ENCODE measurements at regions not wholly inside any gene's neighbourhood (a gene's known extent, or its start where the extent isn't known, plus 50 kb on each side); places are given as distances from the start of the nearest gene placed in this dataset.

DNA sequence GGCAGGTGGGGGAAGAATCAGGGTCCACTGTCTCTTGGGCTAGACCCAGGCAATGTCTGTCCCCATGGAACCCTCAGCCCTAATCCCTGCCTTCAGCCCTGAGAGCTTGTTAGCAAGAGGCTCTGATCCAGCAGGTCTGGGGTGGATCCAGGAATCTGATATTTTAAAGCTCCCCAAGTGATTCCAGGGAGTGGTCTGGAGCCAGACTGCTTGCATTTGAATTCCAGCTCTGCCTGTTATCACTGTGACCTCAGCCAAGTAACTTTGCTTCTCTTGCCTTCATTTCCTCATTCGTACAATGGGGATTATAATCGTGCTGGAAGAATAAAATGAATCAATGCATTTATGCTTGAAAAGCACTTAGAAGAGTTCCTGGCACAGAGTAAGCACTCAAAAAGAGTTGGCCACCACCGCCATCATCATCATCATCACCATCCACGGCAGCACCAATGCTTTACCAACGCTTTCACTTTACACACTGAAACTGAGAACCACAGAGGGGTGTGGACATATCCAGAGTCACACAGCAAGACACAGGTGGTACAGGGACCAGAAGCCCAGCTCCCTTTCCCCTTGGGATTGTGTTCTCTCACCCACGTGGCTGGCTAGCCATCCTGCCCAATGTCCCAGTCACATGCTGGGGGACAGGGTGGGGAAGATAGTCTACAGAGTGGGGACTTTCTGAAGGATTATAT, 75.7 kb upstream of the RALY start:
- TF ChIP-seq, protein P1, sequence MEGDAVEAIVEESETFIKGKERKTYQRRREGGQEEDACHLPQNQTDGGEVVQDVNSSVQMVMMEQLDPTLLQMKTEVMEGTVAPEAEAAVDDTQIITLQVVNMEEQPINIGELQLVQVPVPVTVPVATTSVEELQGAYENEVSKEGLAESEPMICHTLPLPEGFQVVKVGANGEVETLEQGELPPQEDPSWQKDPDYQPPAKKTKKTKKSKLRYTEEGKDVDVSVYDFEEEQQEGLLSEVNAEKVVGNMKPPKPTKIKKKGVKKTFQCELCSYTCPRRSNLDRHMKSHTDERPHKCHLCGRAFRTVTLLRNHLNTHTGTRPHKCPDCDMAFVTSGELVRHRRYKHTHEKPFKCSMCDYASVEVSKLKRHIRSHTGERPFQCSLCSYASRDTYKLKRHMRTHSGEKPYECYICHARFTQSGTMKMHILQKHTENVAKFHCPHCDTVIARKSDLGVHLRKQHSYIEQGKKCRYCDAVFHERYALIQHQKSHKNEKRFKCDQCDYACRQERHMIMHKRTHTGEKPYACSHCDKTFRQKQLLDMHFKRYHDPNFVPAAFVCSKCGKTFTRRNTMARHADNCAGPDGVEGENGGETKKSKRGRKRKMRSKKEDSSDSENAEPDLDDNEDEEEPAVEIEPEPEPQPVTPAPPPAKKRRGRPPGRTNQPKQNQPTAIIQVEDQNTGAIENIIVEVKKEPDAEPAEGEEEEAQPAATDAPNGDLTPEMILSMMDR (IDR thresholded peaks at IDR 0.05; ENCODE audit: unreplicated experiment), result no peak
- Mint-ChIP-seq H3K36me3 (ENCODE audit: insufficient read depth, unreplicated experiment) (no peaks in the 10 kb centered on the region), H3K4me3 (ENCODE audit: low read depth, unreplicated experiment) (no peak overlapping the region), H3K27ac (ENCODE audit: unreplicated experiment) (no peak overlapping the region), H3K9me3 (ENCODE audit: low read depth, unreplicated experiment) (no peaks in the 10 kb centered on the region), H3K4me1 (ENCODE audit: low read depth, unreplicated experiment) (peaks cover 9% of the 10 kb centered on the region), H3K27me3 (ENCODE audit: unreplicated experiment) (peaks cover 6% of the 10 kb centered on the region)
- CTCF ChIA-PET, result interaction anchor here (0.8 to 1.5 kb wide), 3 partner anchors 114 to 151 kb away, joined by 3 to 4 read pairs (median 3); no protein-coding TSS in a partner anchor
- no TSS peak for BruUV-seq (replicated peaks)
- intact Hi-C loops (cut with micrococcal nuclease; ENCODE audit: unreplicated experiment), result loop anchor here (5.0 to 10.0 kb wide), 2 partner anchors 123 to 186 kb away; partner anchors contain the start of gene ZNF341
- DNase-seq, result no peak

DNA sequence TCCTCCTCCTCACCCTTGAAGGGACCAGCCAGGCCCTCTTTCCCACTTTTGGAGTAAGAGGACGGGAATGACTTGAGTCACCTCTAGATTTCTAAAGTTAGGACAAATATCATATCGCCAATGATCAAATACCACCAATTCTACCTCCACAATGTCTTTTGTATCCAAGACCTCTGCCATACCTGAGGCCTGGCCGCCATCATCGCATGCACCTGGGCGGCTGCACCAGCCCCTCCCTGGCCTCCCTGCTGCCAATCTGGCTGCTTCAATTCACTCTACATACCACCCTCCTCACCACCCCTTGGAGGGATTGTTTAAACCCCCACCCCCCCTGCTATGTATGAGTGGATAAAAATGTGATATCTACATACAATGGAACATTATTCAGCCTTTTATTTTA, 75.0 kb upstream of the RALY start:
- H3K36me3 Mint-ChIP-seq (ENCODE audit: insufficient read depth, unreplicated experiment), result no peaks in the 10 kb centered on the region
- intact Hi-C loops (cut with micrococcal nuclease; ENCODE audit: unreplicated experiment), result loop anchor here (5.0 to 10.0 kb wide), 2 partner anchors 124 to 186 kb away; partner anchors contain the start of gene ZNF341

DNA sequence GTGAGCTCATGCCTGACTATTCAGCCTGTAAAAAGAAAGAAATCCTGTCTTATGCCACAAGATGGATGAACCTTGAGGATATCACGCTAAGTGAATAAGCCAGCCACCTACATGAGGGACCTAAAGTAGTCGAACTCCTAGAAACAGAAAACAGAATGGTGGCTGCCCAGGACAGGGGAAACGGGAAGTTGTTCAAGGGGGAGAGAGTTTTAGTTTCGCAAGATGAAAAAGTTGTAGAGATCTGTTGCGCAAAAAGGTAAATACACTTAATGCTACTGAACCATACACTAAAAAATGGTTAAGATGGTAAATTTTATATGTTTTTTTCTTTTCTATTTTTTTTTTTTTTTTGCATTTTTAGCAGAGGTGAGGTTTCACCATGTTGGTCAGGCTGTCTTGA, 74.1 kb upstream of the RALY start:
- no peak overlapping the region for H3K27ac Mint-ChIP-seq (ENCODE audit: unreplicated experiment)
- H3K36me3 Mint-ChIP-seq (ENCODE audit: insufficient read depth, unreplicated experiment), result no peaks in the 10 kb centered on the region
- TF ChIP-seq, protein P1 (IDR thresholded peaks at IDR 0.05; ENCODE audit: unreplicated experiment), result no peak
- intact Hi-C loops (cut with micrococcal nuclease; ENCODE audit: unreplicated experiment), result loop anchor here (5.0 to 10.0 kb wide), 2 partner anchors 125 to 187 kb away; partner anchors contain the start of gene ZNF341
- no TSS peak for BruUV-seq (replicated peaks)
- CTCF ChIA-PET, result interaction anchor here (0.7 kb wide), 1 partner anchor 74 kb away, joined by 3 read pairs; no protein-coding TSS in a partner anchor
- no peaks in the 10 kb centered on the region for H3K4me1 Mint-ChIP-seq (ENCODE audit: low read depth, unreplicated experiment)
- no peaks in the 10 kb centered on the region for H3K9me3 Mint-ChIP-seq (ENCODE audit: low read depth, unreplicated experiment)
- no peak overlapping the region for H3K4me3 Mint-ChIP-seq (ENCODE audit: low read depth, unreplicated experiment)
- H3K27me3 Mint-ChIP-seq (ENCODE audit: unreplicated experiment), result peaks cover 9% of the 10 kb centered on the region
- no peak for DNase-seq

More for the DNA sequence above, 75.0 kb upstream of the RALY start:
- DNase-seq, result no peak
- BruUV-seq (replicated peaks), result no TSS peak
- H3K9me3 Mint-ChIP-seq (ENCODE audit: low read depth, unreplicated experiment), result no peaks in the 10 kb centered on the region
- peaks cover 9% of the 10 kb centered on the region for H3K27me3 Mint-ChIP-seq (ENCODE audit: unreplicated experiment)
- no peak overlapping the region for H3K27ac Mint-ChIP-seq (ENCODE audit: unreplicated experiment)
- CTCF ChIA-PET, result interaction anchor here (0.7 kb wide), 1 partner anchor 101 kb away, joined by 7 read pairs; no protein-coding TSS in a partner anchor
- no peak overlapping the region for H3K4me3 Mint-ChIP-seq (ENCODE audit: low read depth, unreplicated experiment)
- peaks cover 3% of the 10 kb centered on the region for H3K4me1 Mint-ChIP-seq (ENCODE audit: low read depth, unreplicated experiment)
- TF ChIP-seq, protein P1 (IDR thresholded peaks at IDR 0.05; ENCODE audit: unreplicated experiment), result no peak

DNA sequence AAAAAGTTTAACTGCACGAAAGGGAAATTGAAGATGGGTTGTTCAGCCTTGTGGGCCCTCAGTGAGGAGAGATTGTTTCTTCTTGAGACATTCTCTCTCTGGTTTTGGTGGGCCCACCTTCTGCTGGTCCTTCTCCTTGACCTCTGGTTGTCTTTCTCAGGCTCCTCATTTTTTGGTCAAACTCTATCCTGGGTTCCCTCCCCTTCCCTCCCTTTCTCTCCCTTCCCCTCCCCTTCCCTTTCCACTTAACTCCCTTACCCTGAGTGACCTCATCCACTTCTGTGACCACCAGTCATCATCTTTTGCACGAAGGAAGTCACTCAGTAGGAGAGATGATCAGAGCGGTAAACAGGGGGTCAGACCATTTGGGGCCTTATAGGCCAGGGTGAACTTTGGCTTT, 71.5 kb upstream of the RALY start:
- TF ChIP-seq, protein P1 (IDR thresholded peaks at IDR 0.05; ENCODE audit: unreplicated experiment), result no peak
- Mint-ChIP-seq H3K4me3 (ENCODE audit: low read depth, unreplicated experiment) (no peak overlapping the region), H3K4me1 (ENCODE audit: low read depth, unreplicated experiment) (no peaks in the 10 kb centered on the region), H3K36me3 (ENCODE audit: insufficient read depth, unreplicated experiment) (no peaks in the 10 kb centered on the region), H3K27me3 (ENCODE audit: unreplicated experiment) (peaks cover 28% of the 10 kb centered on the region), H3K27ac (ENCODE audit: unreplicated experiment) (no peak overlapping the region), H3K9me3 (ENCODE audit: low read depth, unreplicated experiment) (no peaks in the 10 kb centered on the region)
- CTCF ChIA-PET, result interaction anchor here (1.0 kb wide), 1 partner anchor 79 kb away, joined by 3 read pairs; no protein-coding TSS in a partner anchor
- intact Hi-C loops (cut with micrococcal nuclease; ENCODE audit: unreplicated experiment), result no loop called here
- BruUV-seq (replicated peaks), result no TSS peak
- DNase-seq, result no peak
